A673 (cell line): ENCODE measurements at regions not wholly inside any gene's neighbourhood (a gene's known extent, or its start where the extent isn't known, plus 50 kb on each side); places are given as distances from the start of the nearest gene placed in this dataset.

Experiments
- BruUV-seq: library from RNA; stranded (reverse); fragments of 400-500 nt; replicated peaks from 2 replicates; lab custom pipeline; 2021; lab: Mats Ljungman, UMichigan
- CTCF ChIA-PET: fragments of 300-600 bp; sonication (Branson Sonifier 250); formaldehyde crosslinking; loops from one replicate; lab custom pipeline; 2022; ENCODE audit warnings: antibody characterized with exemption; lab: Charles Lee
- POLR2A ChIA-PET: fragments of 300-600 bp; sonication (Branson Sonifier 250); formaldehyde crosslinking; loops from one replicate; lab custom pipeline; 2022; ENCODE audit warnings: antibody characterized with exemption; ENCODE audit not compliant: low non-redundant PET; lab: Charles Lee
- DNase-seq: peaks from one replicate; pipeline ENCODE4 v3.0.0-alpha.2; 2015; ENCODE audit warnings: low spot score
- H3K27ac ChIP-seq: fragments of 200-600 bp; sonication (generic); 2 replicates; pipeline ENCODE4 v1.5.1; 2016; ENCODE audit warnings: mixed run types, low read depth, mild to moderate bottlenecking, mixed read lengths, antibody characterized with exemption, low read length; ENCODE audit not compliant: poor library complexity, severe bottlenecking
- H3K27me3 ChIP-seq: fragments of 200-600 bp; sonication (generic); replicated peaks from 2 replicates; pipeline ENCODE4 v1.6.1; 2017; ENCODE audit warnings: mixed run types, low read depth, mild to moderate bottlenecking, mixed read lengths, antibody characterized with exemption, low read length; ENCODE audit not compliant: insufficient read depth, poor library complexity
- H3K36me3 ChIP-seq: fragments of 200-600 bp; sonication (generic); 2 replicates; pipeline ENCODE4 v1.6.1; 2016; ENCODE audit warnings: mixed run types, mild to moderate bottlenecking, mixed read lengths, antibody characterized with exemption, low read length; ENCODE audit not compliant: insufficient read depth, poor library complexity, severe bottlenecking
- H3K4me1 ChIP-seq: fragments of 200-600 bp; sonication (generic); 2 replicates; pipeline ENCODE4 v1.6.1; 2017; ENCODE audit warnings: mixed run types, mild to moderate bottlenecking, mixed read lengths, antibody characterized with exemption, low read length; ENCODE audit not compliant: insufficient read depth, poor library complexity, severe bottlenecking
- H3K4me3 ChIP-seq: fragments of 200-600 bp; sonication (generic); 2 replicates; pipeline ENCODE4 v1.5.1; 2016; ENCODE audit warnings: low read depth, mixed run types, mild to moderate bottlenecking, mixed read lengths, low read length; ENCODE audit not compliant: poor library complexity, severe bottlenecking
- H3K9me3 ChIP-seq: fragments of 200-600 bp; sonication (generic); 2 replicates; pipeline ENCODE4 v1.6.1; 2016; ENCODE audit warnings: mixed run types, low read depth, mild to moderate bottlenecking, mixed read lengths, antibody characterized with exemption, low read length; ENCODE audit not compliant: poor library complexity, severe bottlenecking
- EZH2 ChIP-seq: fragments of 200-600 bp; sonication (generic); IDR thresholded peaks from 2 replicates; pipeline ENCODE4 v1.6.1; 2017; ENCODE audit warnings: borderline replicate concordance, low read depth, mild to moderate bottlenecking, mixed read lengths, antibody characterized with exemption, low read length; ENCODE audit not compliant: poor library complexity, severe bottlenecking
- intact Hi-C: fragments of 100-400 bp; cut with micrococcal nuclease; formaldehyde crosslinking; loops from one replicate; pipeline ENCODE4 v1.10.0; 2022; ENCODE audit not compliant: unreplicated experiment
- TF ChIP-seq, protein P1 (sequence below): fragments of 300-800, 200-600 bp; sonication (generic); conservative IDR thresholded peaks from 2 replicates; pipeline ENCODE4 v1.5.1; 2017; ENCODE audit warnings: low read depth, mild to moderate bottlenecking, antibody characterized with exemption, low read length, moderate library complexity, mixed read lengths

DNA sequence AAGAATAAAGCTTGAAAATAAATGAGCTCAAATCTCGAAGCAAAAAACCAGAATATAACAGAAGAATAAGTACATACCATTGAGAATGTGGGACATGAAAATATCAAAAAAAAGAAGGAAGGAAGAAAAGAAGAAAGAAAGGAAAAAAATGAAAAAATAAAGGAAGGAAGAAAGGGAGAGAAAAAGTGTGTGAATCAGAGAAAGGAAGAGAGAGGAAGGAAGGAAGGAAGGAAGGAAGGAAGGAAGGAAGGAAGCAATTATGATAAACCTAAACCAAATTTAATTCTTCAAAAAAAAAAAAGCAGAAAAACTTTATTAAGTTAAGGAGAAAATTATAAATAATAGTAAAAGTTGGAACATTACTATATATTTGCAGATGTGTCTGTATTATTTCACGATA lies 949.8 kb downstream of the NLGN4X start:
- H3K36me3 ChIP-seq, result no peaks in the 10 kb centered on the region
- intact Hi-C loops, result loop anchor here (1.0 to 10.0 kb wide), 8 partner anchors 164 to 1248 kb away; partner anchors contain the start of gene NLGN4X
- ChIA-PET POLR2A (interaction anchor here (0.6 to 0.7 kb wide), 3 partner anchors 172 to 1248 kb away, joined by 4 to 23 read pairs (median 5); no protein-coding TSS in a partner anchor), CTCF (no interaction called here)
- DNase-seq, result peak; percentile 80
- H3K4me1 ChIP-seq, result peaks cover 24% of the 10 kb centered on the region
- BruUV-seq, result no TSS peak
- no peak overlapping the region for H3K4me3 ChIP-seq
- H3K27me3 ChIP-seq, result no peaks in the 10 kb centered on the region
- peaks cover 12% of the 10 kb centered on the region for H3K9me3 ChIP-seq
- TF ChIP-seq EZH2, result no peak
- TF ChIP-seq, protein P1, sequence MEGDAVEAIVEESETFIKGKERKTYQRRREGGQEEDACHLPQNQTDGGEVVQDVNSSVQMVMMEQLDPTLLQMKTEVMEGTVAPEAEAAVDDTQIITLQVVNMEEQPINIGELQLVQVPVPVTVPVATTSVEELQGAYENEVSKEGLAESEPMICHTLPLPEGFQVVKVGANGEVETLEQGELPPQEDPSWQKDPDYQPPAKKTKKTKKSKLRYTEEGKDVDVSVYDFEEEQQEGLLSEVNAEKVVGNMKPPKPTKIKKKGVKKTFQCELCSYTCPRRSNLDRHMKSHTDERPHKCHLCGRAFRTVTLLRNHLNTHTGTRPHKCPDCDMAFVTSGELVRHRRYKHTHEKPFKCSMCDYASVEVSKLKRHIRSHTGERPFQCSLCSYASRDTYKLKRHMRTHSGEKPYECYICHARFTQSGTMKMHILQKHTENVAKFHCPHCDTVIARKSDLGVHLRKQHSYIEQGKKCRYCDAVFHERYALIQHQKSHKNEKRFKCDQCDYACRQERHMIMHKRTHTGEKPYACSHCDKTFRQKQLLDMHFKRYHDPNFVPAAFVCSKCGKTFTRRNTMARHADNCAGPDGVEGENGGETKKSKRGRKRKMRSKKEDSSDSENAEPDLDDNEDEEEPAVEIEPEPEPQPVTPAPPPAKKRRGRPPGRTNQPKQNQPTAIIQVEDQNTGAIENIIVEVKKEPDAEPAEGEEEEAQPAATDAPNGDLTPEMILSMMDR, result no peak
- peak overlapping the region; percentile 97 for H3K27ac ChIP-seq

DNA sequence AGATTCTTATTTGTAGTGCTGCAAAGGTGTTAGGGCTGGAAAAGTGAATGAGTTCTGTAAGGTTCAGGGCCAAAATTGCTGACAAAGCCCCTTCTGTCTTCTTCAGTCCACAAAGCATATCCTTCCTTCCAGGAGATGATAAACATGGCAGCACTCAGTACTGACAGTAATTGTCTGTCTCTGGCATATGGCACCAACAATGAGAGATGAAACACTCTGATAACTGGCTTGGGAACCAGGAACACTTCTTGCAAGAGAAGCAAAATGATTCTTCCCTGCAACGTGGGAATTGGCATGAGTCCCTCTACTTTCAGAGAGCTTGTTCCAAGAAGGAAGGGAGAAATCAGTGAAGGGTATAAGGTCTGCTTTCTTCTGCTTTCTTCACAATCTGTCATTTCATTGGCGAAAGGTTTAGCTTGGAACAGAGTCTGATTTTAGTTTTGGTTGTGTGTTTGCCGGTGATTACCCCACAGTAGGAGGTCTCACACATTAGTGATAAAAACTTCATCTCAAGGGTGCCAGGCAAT lies 963.3 kb downstream of the NLGN4X start:
- Histone ChIP-seq H3K9me3 (peaks cover 4% of the 10 kb centered on the region), H3K4me3 (no peak overlapping the region), H3K4me1 (no peaks in the 10 kb centered on the region), H3K36me3 (no peaks in the 10 kb centered on the region), H3K27ac (no peak overlapping the region), H3K27me3 (no peaks in the 10 kb centered on the region)
- DNase-seq, result no peak
- no peak for TF ChIP-seq EZH2
- TF ChIP-seq, protein P1, result no peak
- BruUV-seq, result no TSS peak
- ChIA-PET CTCF (no interaction called here), POLR2A (no interaction called here)
- intact Hi-C loops, result no loop called here

DNA sequence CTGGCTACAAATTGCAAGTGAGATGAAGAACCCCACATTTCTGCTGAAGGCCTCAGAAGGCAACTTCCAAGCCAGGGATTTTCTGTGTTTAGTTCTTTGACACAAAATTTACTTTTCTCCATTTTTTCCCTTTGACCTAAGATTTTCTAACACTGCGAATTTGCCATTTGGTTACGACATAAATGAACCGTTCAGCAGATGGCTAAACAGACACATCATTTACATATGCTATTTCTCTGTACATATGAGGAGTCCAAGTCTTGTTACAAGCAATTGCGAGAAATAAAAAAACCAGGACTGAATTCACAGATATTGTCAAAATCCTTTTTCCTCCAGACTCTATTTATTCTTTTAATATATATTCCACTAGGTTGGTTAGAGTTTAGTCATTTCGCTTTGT lies 978.6 kb downstream of the NLGN4X start:
- no peaks in the 10 kb centered on the region for H3K27me3 ChIP-seq
- no peaks in the 10 kb centered on the region for H3K36me3 ChIP-seq
- H3K4me3 ChIP-seq, result no peak overlapping the region
- no peak for DNase-seq
- ChIA-PET POLR2A (no interaction called here), CTCF (no interaction called here)
- peaks cover 4% of the 10 kb centered on the region for H3K4me1 ChIP-seq
- intact Hi-C loops, result no loop called here
- H3K9me3 ChIP-seq, result no peaks in the 10 kb centered on the region
- TF ChIP-seq, protein P1, result no peak
- no peak for TF ChIP-seq EZH2
- BruUV-seq, result no TSS peak
- H3K27ac ChIP-seq, result no peak overlapping the region
